Activated CD8-positive, alpha-beta memory T cell treated with anti-CD3 and anti-CD28 coated beads, Interleukin-2, amount 50 U/mL, for 4 hours (primary cell): ENCODE measurements at regions not wholly inside any gene's neighbourhood (a gene's known extent, or its start where the extent isn't known, plus 50 kb on each side); places are given as distances from the start of the nearest gene placed in this dataset.
"Not testable (repeated sequence)": the region's sequence is repeated elsewhere in the genome, so short reads cannot be mapped to it uniquely, and the experiment has no call there.

ENCODE experiments used
- DNase-seq: peaks from one replicate; pipeline ENCODE4 v3.0.0-alpha.2; 2020

- no peak for DNase-seq
Observed at GRCh38 chr16:10232757-10233156, 50.5 kb upstream of the GRIN2A start.

- no peak for DNase-seq
Observed at GRCh38 chr16:10239640-10240039, 57.4 kb upstream of the GRIN2A start.

- DNase-seq: no peak
Observed at GRCh38 chr16:10240854-10241613, 58.8 kb upstream of the GRIN2A start.

- DNase-seq: no peak
Observed at GRCh38 chr16:10242097-10242496, 59.9 kb upstream of the GRIN2A start.

GRCh38 chr16:10242916-10243315 lies 60.7 kb upstream of the GRIN2A start:
- no peak for DNase-seq

GRCh38 chr16:10245002-10245401 lies 62.8 kb upstream of the GRIN2A start:
- DNase-seq: no peak

- DNase-seq: no peak
Observed at GRCh38 chr16:10250137-10250828, 68.1 kb upstream of the GRIN2A start.

GRCh38 chr16:10252155-10252554 lies 69.9 kb upstream of the GRIN2A start:
- DNase-seq: no peak

- no peak for DNase-seq
Observed at GRCh38 chr16:10253409-10253808, 71.2 kb upstream of the GRIN2A start.

GRCh38 chr16:10255728-10256127 lies 73.5 kb upstream of the GRIN2A start:
- DNase-seq: no peak

- DNase-seq: peak; percentile 31
Observed at GRCh38 chr16:10256784-10257641, 74.8 kb upstream of the GRIN2A start.

GRCh38 chr16:10257642-10258251 lies 75.5 kb upstream of the GRIN2A start:
- not testable (repeated sequence) for DNase-seq

GRCh38 chr16:10258930-10259603 lies 76.8 kb upstream of the GRIN2A start:
- not testable (repeated sequence) for DNase-seq

GRCh38 chr16:10261077-10261476 lies 78.8 kb upstream of the GRIN2A start:
- DNase-seq: no peak

- DNase-seq: not testable (repeated sequence)
Observed at GRCh38 chr16:10261526-10261925, 79.3 kb upstream of the GRIN2A start.

- DNase-seq: no peak
Observed at GRCh38 chr16:10262377-10263132, 80.3 kb upstream of the GRIN2A start.

GRCh38 chr16:10265770-10266615 lies 83.8 kb upstream of the GRIN2A start:
- DNase-seq: no peak

- DNase-seq: no peak
Observed at GRCh38 chr16:10266809-10267208, 84.6 kb upstream of the GRIN2A start.

- no peak for DNase-seq
Observed at GRCh38 chr16:10269632-10270031, 87.4 kb upstream of the GRIN2A start.

- not testable (repeated sequence) for DNase-seq
Observed at GRCh38 chr16:10272250-10272854, 90.1 kb upstream of the GRIN2A start.
